GM18508 (cell line): ENCODE measurements at regions not wholly inside any gene's neighbourhood (a gene's known extent, or its start where the extent isn't known, plus 50 kb on each side); places are given as distances from the start of the nearest gene placed in this dataset.
"Not testable (repeated sequence)": the region's sequence is repeated elsewhere in the genome, so short reads cannot be mapped to it uniquely, and the experiment has no call there.

Experiments used
- ATAC-seq: cut with Tn5 transposase; IDR thresholded peaks from one replicate; pipeline ENCODE4 v1.9.1; 2021; ENCODE audit warnings: moderate number of reproducible peaks; ENCODE audit not compliant: insufficient read depth, unreplicated experiment

DNA sequence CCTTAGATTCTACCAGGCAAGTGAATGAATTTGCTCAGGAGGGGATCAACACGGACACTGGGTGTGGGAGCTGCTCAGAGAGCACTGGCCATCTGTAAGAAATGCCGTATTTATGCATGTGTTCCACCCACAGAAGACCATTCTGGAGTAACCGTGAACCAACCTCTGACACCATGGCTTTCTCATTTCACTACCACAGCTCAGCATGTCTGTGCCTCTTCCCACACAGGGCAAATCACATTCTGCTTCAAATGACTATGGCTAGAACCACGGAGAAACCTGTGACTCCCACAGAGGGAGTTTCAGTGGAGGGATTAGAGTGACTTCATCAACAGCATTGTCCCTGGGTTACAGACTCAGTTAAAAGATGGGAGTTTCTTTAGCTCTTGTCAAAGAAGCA is 893.4 kb downstream of the XPNPEP1 start:
- ATAC-seq = no peak

DNA sequence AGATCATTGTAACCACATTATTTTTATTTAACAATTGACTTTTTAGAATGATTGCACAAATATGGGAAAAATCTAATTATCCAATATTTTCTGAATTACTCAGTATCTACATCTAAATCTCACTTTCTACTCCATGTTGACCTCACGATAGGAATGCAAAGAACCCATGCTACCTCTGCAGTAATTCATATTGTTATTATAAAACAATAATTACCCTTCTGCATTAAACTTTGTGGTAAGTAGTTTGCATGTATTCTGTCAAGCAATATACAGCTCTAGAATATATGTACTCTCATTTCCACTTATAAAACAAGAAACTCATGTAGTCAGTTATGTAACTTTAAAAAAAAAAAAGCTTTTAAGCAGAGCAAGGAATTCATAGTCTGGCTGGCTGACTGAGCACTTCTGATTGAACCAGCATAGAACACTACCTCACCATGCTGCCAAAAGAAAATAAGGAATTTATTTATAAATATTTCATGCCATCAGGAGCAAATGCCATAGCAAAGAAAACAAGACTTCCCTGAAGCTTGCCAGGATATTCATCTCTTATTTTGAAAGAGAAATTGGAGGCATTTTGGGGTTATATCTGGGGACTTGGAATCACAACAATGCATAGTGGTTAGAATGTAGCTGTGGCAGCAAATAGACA is 895.7 kb downstream of the XPNPEP1 start:
- no peak for ATAC-seq

DNA sequence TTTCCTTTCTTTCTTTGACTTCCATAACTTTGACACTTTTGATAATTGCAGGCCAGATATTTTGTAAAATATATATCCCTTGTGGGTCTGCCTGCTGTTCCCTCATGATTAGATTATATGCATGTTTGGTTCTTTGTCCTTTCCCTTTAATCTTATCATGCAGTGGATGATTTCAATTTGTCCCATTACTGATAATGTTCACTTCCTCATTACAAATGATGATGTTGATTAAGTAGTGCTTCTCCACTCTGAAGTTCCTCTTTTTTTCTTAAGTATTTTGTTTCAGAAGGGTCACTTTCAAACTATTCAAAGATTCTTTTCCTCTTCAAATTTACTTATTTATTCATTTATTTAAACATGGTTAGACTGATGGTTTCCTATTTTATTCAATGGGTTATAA is 898.1 kb downstream of the XPNPEP1 start:
- ATAC-seq = no peak

DNA sequence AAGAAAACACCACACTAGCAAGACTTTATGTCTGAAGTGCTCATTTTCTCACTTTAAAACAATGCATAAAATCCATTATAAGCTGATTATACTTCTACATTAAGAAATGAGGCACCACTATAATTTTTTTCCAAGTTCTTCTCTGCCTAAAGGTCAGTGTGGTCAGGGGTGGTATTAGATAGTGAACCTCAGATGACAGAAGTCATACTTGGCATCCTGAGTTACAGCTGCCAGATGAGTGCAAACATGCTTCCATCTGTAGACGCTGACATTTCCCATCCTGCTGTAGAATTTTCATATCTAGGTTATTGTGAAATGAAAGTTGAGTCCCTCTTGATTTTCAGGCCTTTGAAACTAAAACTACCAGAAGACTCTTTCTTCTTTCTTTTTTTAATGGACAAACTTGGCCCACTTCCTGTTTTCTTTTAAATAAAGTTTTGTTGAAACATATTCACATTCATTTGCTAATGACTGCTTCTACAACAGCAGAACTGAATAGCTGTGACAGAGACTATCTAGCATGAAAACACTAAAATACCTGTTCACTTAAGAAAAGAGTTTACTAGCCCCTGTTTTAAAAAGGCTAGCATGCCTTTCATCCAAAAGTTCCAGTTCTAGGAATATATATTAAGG is 900.8 kb downstream of the XPNPEP1 start:
- no peak for ATAC-seq

DNA sequence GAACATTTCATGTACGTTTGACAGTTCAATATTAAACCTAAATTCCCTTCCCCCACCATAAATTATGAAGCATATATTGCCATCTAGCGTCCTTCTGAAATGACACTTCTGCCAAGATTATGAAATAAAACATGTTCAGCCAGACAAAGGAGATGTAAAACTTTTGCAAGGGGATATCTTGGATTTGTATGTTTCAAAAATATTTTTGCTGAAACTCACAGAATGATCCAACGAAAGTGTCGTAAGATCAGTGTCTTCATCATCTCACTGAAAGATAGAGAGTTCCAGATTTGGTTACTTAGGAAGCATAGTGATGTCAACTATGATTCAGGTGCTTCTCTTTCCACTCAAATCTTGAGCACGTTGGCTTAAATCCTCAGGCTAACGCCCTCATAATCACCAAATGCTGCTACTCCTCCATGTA is 904.3 kb downstream of the XPNPEP1 start:
- ATAC-seq = no peak

DNA sequence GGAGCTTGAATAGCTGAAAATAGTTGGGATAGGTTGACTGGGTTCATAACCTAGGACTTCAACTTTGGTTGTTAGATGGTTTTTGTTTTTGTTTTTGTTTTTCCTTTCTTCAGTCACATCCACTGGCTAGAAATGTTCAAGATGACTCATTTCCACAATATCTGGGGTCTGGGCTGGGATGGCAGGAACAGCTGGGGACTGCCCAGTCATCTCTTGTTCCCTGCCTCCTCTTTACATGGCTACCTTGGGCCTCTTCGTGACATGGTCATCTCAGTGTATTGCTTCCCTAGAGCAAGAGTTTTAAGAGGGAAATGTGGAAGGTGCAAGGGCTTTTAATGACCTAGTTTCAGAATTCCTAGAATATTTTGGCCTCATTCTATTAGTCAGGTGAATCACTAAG is 915.8 kb downstream of the XPNPEP1 start:
- ATAC-seq = no peak

DNA sequence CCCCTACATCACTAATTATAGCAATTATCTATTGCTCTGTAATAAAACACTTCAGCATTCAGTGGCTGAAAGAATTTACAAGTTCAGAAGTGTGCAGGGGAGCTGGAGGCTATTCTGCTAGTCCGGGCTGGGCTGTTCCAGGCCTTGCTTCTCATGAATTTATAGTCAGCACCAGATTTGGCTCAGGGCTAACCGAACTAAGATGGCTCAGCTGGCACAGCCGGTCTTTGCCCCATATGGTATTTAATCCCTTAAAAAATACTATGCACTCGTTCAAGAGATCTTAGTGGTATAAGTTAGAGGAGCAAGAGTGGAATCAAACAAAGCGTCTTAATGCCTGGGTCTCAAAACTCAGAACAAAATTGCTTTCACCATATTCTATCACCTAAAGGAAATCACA is 932.9 kb downstream of the XPNPEP1 start:
- no peak for ATAC-seq

DNA sequence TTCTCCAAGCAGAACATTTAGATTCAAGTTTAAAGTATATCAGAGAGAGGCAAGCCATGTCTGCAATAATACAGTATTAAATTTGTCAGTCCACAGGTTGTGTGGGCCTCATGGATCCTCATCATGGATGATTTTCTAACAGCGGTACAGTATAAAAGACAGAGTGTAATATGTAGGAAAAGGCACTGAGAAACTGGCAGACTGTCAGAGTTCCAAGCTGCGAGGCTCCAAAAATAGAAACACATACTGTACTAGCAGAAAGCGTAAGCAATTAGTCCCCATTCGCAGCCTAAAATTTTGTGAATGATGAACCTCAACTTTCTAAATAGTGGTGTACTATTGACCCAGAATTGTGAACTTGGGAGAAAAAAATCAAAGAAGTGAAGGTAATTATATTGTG is 933.3 kb downstream of the XPNPEP1 start:
- ATAC-seq = no peak

DNA sequence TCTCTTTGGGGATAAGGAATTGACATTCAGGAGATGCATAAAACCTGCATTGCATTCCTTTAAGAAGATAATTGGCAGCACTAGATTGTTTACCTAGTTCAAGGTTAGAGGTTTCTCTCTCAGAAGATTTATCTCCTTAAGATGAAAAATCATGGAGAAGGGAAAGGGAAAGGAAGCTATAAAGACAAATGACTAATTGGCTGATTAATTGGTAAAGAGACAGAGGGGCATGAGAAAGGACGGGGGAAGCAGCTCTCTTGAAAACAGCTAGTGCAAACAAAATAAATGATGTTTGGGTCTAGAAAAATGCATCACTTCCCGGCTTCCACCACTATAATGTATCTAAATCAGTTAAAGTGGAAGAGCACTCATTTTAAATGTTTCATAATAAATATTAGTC is 941.2 kb downstream of the XPNPEP1 start:
- no peak for ATAC-seq

DNA sequence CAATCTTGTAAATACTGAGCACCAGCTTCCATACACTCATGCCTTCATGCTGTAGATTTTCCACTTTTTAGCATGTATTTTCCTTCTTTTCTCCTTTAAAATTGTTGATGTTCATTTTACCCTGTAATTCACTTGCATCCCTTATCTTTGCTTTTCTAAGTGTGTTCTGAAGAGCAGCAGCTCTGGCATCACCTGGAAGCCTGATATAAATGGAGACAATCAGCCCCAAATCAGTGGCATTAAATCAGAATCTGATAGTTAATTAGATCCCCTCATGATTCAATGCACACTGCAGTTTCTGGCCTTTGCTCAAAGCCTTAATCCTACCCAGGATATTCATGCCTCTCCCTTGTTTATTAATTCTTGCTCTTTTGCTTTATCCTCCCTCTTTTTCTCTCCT is 942.4 kb downstream of the XPNPEP1 start:
- ATAC-seq = no peak

DNA sequence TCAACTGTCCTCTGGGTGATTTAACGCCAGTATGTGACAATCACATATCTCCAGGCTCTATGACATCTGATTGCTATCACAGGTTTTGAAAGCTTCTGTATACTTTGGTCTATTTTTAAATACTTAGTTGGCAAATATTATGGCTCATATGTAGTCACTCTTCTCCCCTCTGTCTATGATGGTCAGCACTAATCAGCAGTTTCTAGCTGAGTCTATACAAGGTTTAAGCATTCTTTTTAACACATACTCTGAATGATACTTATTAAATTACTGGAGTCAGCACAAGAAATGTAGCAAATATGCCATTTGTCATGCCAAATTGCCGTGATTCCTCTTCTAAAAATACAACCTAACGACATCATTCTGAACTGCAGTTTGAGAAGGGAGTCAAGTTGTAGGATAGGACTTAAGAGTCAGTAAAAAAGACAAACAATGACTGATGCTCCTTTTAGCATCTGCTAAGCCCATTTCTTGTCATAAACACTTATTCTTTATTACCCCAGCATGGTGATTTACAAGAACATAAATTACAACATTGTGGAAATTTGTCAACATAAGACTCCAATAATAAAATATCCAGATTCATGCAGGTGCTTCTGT is 947.8 kb downstream of the XPNPEP1 start:
- ATAC-seq = no peak

DNA sequence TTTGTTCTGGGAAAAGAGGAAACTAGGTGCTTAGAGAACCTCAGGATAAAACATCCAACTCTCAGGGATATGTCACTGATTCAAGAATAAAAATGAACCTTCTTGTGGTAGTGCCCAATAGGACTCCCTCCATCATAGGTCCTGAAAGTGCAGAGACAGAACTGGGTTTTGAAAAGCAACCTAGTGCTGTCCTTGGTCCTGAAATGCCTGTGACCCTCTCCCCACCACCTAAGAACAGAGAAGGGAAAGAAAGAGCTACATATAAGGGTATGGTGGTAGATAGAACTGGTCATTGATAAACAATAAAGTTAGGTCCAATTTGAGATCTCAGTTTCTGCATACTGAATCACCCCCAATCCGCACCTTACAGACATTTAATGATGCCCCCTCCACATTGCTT is 953.3 kb downstream of the XPNPEP1 start:
- no peak for ATAC-seq

DNA sequence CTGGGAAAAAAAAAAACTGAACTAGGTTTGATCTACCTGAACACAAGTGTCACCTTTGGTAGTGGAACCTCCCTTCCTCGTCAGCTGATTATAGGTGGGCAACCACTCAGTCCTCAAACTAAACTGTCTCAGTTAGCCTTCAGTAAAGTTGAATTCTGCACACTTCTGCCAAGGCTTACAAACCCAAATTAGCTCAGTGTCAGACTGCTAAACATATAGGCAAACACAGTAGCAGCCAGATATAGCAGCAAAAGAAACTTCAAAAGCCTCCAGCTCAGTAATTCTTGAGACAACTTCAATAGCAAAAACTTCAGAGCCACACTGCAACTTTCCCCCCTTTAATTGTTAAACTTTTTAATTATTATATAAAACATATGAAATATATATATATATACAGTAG is 956.9 kb downstream of the XPNPEP1 start:
- ATAC-seq = no peak

DNA sequence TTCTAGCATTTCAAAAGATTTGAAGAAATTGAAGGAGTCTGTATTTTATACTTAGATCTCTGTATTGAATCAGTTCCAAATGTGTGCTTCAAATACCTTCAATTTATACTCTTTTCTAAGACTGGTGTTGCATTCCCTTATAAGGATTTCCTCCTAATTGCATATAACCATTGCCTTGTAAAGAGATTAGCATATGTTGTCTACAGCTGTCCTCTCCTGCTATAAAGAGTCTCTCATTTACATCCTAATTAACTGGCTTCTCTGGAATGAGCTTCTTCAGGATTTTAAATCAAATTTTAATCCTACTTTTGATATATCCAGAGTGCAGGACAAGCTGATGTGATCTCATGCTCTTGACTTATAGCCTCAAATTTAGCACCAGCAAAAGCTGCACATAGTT is 957.3 kb downstream of the XPNPEP1 start:
- ATAC-seq = no peak

DNA sequence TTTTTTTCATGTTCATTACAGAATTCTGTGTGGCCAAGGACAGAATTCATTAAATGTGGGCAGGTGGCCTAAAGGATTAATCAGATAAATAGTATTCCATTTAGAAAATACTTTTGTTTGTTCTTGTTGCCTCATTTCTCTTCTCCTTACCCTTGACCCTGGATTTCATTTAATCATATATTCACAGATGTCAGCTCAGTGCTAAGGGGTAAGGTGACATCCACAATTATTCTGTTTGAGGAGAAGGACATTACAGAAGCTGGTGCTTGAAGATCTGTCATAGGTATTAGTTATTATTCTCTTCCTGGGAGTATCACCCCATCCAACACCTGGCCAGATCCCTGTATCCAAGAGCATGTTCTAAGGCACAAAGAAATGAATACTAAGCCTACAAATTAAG is 961.1 kb downstream of the XPNPEP1 start:
- ATAC-seq = no peak

DNA sequence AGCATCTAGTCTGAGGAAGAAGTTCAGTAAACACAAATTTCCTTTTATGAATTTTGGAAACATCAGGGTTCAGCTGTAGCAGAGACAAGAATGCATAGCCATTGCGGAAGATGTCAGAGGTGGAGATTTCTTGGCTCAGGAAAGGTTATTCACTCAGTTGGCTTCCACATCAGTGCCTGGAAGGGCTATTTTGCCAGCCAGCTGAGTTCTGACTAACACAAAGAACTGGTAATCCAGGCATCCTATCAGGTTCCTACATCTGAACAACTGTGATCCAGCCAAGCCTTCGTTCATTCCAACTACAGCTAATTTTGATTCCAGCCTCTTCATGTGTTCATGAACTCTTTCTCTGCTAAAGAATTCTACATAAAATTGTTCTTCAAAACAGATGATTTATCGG is 965.6 kb downstream of the XPNPEP1 start:
- ATAC-seq = no peak

DNA sequence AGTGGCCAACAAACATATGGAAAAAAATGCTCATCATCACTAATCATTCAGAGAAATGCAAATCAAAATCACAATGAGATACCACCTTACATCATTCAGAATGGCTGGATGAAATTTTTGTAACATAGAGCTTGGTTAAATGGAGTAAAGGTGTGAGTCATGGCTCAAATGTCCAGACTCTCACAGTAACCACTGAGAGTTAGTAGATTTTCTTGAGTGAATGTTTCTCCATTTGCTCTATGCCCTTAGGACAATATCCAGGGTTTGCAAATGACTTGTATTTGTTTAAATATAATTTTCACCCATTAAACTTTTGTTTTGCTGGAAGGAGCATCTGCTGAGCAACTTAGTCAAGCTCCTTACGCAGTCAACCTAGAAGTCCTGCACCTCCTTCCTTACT is 967.2 kb downstream of the XPNPEP1 start:
- ATAC-seq = no peak

DNA sequence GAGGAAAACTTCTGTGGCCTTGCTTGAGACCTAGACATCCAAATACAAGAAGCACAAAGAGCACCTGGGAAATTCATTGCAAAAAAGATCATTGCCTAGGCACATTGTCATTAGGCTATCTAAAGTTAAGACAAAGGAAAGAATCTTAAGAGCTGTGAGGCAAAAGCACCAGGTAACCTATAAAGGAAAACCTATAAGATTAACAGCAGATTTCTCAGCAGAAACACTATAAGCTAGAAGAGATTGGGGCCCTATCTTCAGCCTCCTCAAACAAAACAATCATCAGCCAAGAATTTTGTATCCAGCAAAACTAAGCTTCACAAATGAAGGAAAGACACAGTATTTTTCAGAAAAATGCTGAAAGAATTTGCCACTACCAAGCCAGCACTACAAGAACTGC is 1003.3 kb downstream of the XPNPEP1 start:
- ATAC-seq = not testable (repeated sequence)

DNA sequence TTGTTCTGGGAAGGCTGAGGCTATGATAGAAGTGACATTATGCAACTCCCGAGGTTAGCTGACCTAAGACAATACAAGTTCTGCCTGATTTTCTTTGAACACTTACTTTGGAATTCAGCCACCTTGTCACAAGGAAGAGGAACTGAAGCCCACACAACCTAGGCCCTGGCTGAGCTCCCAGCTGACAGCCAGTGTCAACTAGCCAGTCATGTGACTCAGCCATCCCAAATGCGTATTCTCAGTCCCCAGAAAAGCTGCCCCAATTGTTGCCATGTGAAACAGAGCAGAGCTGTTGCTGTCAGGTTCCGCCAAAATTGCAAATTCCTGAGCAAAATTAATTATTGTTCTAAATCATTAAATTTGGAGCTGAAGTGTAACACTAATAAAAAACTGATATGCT is 1010.0 kb downstream of the XPNPEP1 start:
- no peak for ATAC-seq

DNA sequence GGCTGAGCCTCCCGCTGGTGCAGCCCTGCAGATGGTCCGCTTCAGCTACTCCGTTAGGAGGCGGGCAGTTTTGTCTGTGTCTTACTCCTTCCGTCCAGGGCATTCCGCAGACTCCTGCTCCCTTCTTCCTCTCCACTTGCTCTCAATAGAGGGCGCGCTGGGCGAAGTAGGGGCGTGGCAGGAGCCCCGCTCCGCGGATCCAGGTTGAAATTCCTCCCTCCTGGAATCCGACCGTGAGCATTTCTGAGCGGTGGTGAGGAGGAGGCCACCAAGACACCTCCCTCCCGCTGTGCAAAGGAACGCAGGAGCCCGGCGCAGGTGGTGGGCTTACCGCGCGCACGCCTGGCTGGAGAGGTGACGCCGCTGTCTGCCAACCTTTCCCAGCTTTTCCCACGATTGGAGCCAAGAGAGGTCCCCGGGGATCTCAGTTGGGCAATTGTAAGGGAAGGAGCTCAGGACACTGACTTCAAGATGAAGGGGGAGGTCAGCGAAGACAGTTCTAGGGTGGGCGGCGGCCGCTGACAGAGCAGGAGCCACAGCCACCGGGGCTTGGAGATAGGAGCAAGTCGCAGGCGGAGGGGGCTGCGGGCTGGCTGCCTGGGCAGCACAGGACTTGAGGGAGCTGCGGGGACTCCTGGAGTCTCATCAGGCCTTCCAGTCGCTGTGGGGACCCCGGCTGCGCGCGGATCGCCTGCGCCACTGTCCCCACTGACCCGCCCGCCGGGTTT is 1011.3 kb downstream of the XPNPEP1 start:
- ATAC-seq = no peak

DNA sequence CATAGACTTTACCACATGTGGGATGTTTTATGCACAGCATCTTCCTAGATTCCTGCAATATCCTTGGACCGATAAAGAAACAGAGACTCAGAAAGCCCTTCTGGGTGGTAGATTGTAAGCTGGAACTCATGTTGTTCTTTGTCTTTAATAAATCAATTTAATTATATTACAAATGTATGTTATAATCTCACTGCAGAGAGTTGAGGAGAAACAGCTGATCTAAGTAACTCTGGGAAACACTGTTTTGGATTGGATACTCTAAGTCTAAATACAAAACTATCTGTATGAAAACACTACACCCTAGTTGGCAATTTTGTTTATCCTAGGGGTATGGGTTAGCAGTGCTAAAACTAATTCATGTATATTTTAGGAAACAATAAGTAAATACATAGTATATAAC is 1015.2 kb downstream of the XPNPEP1 start:
- ATAC-seq = no peak
